ENCODE measurements at regions not wholly inside any gene's neighbourhood (a gene's known extent, or its start where the extent isn't known, plus 50 kb on each side); places are given as distances from the start of the nearest gene placed in this dataset.

GRCh38 chr1:216809649-216810048 is 86.4 kb upstream of the ESRRG start:
- DNase-seq (ENCODE audit: low read depth in 1 of 2, low spot score in 1 of 2) (no peak), FAIRE-seq (no peak), ATAC-seq (no peak)
- H3K9me3 ChIP-seq = no peaks in the 10 kb centered on the region
- TF ChIP-seq KDM1A (IDR thresholded peaks at IDR 0.05; ENCODE audit: low read depth) (no peak), MAFK (IDR thresholded peaks at IDR 0.05; ENCODE audit: partially characterized antibody) (no peak), KDM5A (IDR thresholded peaks at IDR 0.05) (no peak), RARB (CRISPR knock-in tag; IDR thresholded peaks at IDR 0.05) (no peak), CBX2 (IDR thresholded peaks at IDR 0.05; ENCODE audit: borderline replicate concordance, low read depth) (no peak), CTCF (IDR thresholded peaks at IDR 0.05) (no peak), RAD21 (conservative IDR thresholded peaks at IDR 0.05 in 1 of 2, IDR thresholded peaks at IDR 0.05 in 1 of 2) (no peak), MAZ (IDR thresholded peaks at IDR 0.05; ENCODE audit: borderline replicate concordance, low read depth, low read length) (no peak), POLR2AphosphoS2 (conservative IDR thresholded peaks at IDR 0.05; ENCODE audit: low read length) (no peak), HOXB5 (CRISPR knock-in tag; IDR thresholded peaks at IDR 0.05) (no peak), ESRRA (IDR thresholded peaks at IDR 0.05; ENCODE audit: borderline replicate concordance, low read length) (no peak), HMGXB4 (CRISPR knock-in tag; IDR thresholded peaks at IDR 0.05; ENCODE audit: borderline replicate concordance) (no peak), RNF2 (IDR thresholded peaks at IDR 0.05; ENCODE audit: borderline replicate concordance, low read depth) (no peak), GATA3 (IDR thresholded peaks at IDR 0.05; ENCODE audit: borderline replicate concordance) (no peak), CEBPB (IDR thresholded peaks at IDR 0.05) (no peak), E2F6 (IDR thresholded peaks at IDR 0.05; ENCODE audit: borderline replicate concordance, low read depth) (no peak), FOSB (CRISPR knock-in tag; IDR thresholded peaks at IDR 0.05) (no peak), REST (IDR thresholded peaks at IDR 0.05) (no peak), ZC3H11A (IDR thresholded peaks at IDR 0.05) (no peak)
- CTCF ChIA-PET = no interaction called here
- H3K4me1 ChIP-seq = no peaks in the 10 kb centered on the region
- POLR2A ChIA-PET = no interaction called here
- no peak overlapping the region for H3K4me3 ChIP-seq
- WGBS (ENCODE audit: missing lambda C conversion rate) = 21% methylated on average over 5 of the region's 5 CpGs
- no peak overlapping the region for H3K4me2 ChIP-seq
- no peak overlapping the region for H3K27ac ChIP-seq

- no peak for DNase-seq (ENCODE audit: low read depth in 1 of 2, low spot score in 1 of 2)
- H3K4me3 ChIP-seq = no peak overlapping the region
- no peaks in the 10 kb centered on the region for H3K4me1 ChIP-seq
- ATAC-seq = no peak
- FAIRE-seq = no peak
- no peak overlapping the region for H3K27ac ChIP-seq
- no peak overlapping the region for H3K4me2 ChIP-seq
- ChIA-PET CTCF (no interaction called here), POLR2A (no interaction called here)
- TF ChIP-seq CBX8 (IDR thresholded peaks at IDR 0.05) (no peak), EHMT2 (IDR thresholded peaks at IDR 0.05; ENCODE audit: low read depth) (no peak), SREBF2 (IDR thresholded peaks at IDR 0.05) (no peak)
- H3K9me3 ChIP-seq = no peaks in the 10 kb centered on the region
- WGBS (ENCODE audit: missing lambda C conversion rate) = 0% methylated on average over 1 of the region's 1 CpG
These were observed 84.5 kb upstream of the ESRRG start for GRCh38 chr1:216807696-216808095.

Data from A549 (cell line).